Chondrocyte (in vitro differentiated cells): ENCODE measurements at regions not wholly inside any gene's neighbourhood (a gene's known extent, or its start where the extent isn't known, plus 50 kb on each side); places are given as distances from the start of the nearest gene placed in this dataset.

Source experiments
- DNase-seq: peaks from one replicate; pipeline ENCODE4 v3.0.0; 2021; ENCODE audit warnings: mixed read lengths, low spot score
- H3K27ac Mint-ChIP-seq: one replicate; pipeline ENCODE4 v1.8.0; 2021; ENCODE audit warnings: mild to moderate bottlenecking, moderate library complexity, mixed read lengths; ENCODE audit not compliant: unreplicated experiment
- H3K27me3 Mint-ChIP-seq: 2 replicates; pipeline ENCODE4 v1.8.0; 2021; ENCODE audit warnings: low read depth, mixed read lengths
- H3K36me3 Mint-ChIP-seq: 2 replicates; pipeline ENCODE4 v1.8.0; 2021; ENCODE audit warnings: low read depth, mixed read lengths
- H3K4me1 Mint-ChIP-seq: 2 replicates; pipeline ENCODE4 v1.8.0; 2021; ENCODE audit warnings: low read depth, mild to moderate bottlenecking, mixed read lengths
- H3K4me3 Mint-ChIP-seq: one replicate; pipeline ENCODE4 v1.8.0; 2021; ENCODE audit warnings: mild to moderate bottlenecking, moderate library complexity, mixed read lengths; ENCODE audit not compliant: unreplicated experiment
- H3K9me3 Mint-ChIP-seq: 2 replicates; pipeline ENCODE4 v1.8.0; 2021; ENCODE audit warnings: low read depth, mixed read lengths
- CTCF ChIP-seq: fragments of 200-600 bp; sonication (generic); IDR thresholded peaks from 2 replicates; pipeline ENCODE4 v1.5.0; 2021; ENCODE audit warnings: antibody characterized with exemption, mild to moderate bottlenecking, moderate library complexity

- Mint-ChIP-seq H3K4me3 (no peak overlapping the region), H3K27me3 (no peaks in the 10 kb centered on the region), H3K9me3 (no peaks in the 10 kb centered on the region), H3K4me1 (no peaks in the 10 kb centered on the region), H3K27ac (no peak overlapping the region), H3K36me3 (no peaks in the 10 kb centered on the region)
- TF ChIP-seq CTCF = no peak
- DNase-seq = no peak
Observed at GRCh38 chr3:181764544-181764943, 52.8 kb downstream of the SOX2 start.

DNA sequence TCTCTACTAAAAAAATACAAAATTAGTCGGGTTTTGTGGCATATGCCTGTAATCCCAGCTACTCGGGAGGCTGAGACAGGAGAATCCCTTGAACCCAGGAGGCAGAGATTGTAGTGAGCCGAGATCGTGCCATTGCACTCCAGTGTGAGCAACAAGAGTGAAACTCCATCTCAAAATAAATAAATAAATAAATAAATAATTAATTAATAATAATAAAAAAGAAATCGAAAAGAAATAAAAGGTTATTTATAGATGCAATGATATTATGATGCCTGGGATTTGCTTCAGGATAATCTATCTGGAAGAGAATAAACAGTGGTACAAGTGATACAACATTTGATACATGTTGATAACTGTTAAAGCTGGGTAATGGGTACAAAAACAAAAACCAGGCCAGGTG, 58.6 kb downstream of the SOX2 start:
- no peak overlapping the region for H3K27ac Mint-ChIP-seq

GRCh38 chr3:181771120-181771519, 59.4 kb downstream of the SOX2 start:
- no peaks in the 10 kb centered on the region for H3K9me3 Mint-ChIP-seq
- H3K4me1 Mint-ChIP-seq = peaks cover 12% of the 10 kb centered on the region

More for the DNA sequence above, 58.6 kb downstream of the SOX2 start:
- H3K4me3 Mint-ChIP-seq = no peak overlapping the region
- DNase-seq = no peak
- no peaks in the 10 kb centered on the region for H3K27me3 Mint-ChIP-seq
- no peak for TF ChIP-seq CTCF
- no peaks in the 10 kb centered on the region for H3K36me3 Mint-ChIP-seq
- peaks cover 12% of the 10 kb centered on the region for H3K4me1 Mint-ChIP-seq
- H3K9me3 Mint-ChIP-seq = no peaks in the 10 kb centered on the region

GRCh38 chr3:181772166-181772565, 60.4 kb downstream of the SOX2 start:
- no peak for DNase-seq
- H3K9me3 Mint-ChIP-seq = no peaks in the 10 kb centered on the region
- no peaks in the 10 kb centered on the region for H3K36me3 Mint-ChIP-seq
- no peak for TF ChIP-seq CTCF
- H3K27me3 Mint-ChIP-seq = no peaks in the 10 kb centered on the region
- no peak overlapping the region for H3K27ac Mint-ChIP-seq
- peaks cover 12% of the 10 kb centered on the region for H3K4me1 Mint-ChIP-seq
- H3K4me3 Mint-ChIP-seq = no peak overlapping the region

More at GRCh38 chr3:181771120-181771519, 59.4 kb downstream of the SOX2 start:
- Mint-ChIP-seq H3K36me3 (no peaks in the 10 kb centered on the region), H3K27ac (no peak overlapping the region), H3K4me3 (no peak overlapping the region), H3K27me3 (no peaks in the 10 kb centered on the region)
- no peak for TF ChIP-seq CTCF
- DNase-seq = no peak

GRCh38 chr3:181773921-181774320, 62.2 kb downstream of the SOX2 start:
- H3K27me3 Mint-ChIP-seq = no peaks in the 10 kb centered on the region
- no peak for DNase-seq
- peaks cover 12% of the 10 kb centered on the region for H3K4me1 Mint-ChIP-seq
- no peak for TF ChIP-seq CTCF
- no peak overlapping the region for H3K4me3 Mint-ChIP-seq
- no peaks in the 10 kb centered on the region for H3K9me3 Mint-ChIP-seq
- no peaks in the 10 kb centered on the region for H3K36me3 Mint-ChIP-seq
- no peak overlapping the region for H3K27ac Mint-ChIP-seq
